PC-9 (cell line): ENCODE measurements at regions not wholly inside any gene's neighbourhood (a gene's known extent, or its start where the extent isn't known, plus 50 kb on each side); places are given as distances from the start of the nearest gene placed in this dataset.

Experiments
- BruUV-seq: library from RNA; stranded (reverse); fragments of 400-500 nt; replicated peaks from 2 replicates; lab custom pipeline; 2021; lab: Mats Ljungman, UMichigan
- CTCF ChIA-PET: fragments of 300-600 bp; sonication (Branson Sonifier 250); formaldehyde crosslinking; loops from one replicate; lab custom pipeline; 2022; ENCODE audit warnings: antibody characterized with exemption; lab: Charles Lee
- POLR2A ChIA-PET: fragments of 300-600 bp; sonication (Branson Sonifier 250); formaldehyde crosslinking; loops from one replicate; lab custom pipeline; 2022; ENCODE audit warnings: antibody characterized with exemption; ENCODE audit not compliant: unreplicated experiment; lab: Charles Lee
- DNase-seq, 2 experiments: peaks; one replicate each; pipeline versions ENCODE4 v3.0.0 to v3.0.0-alpha.2; 2015 to 2022; ENCODE audit warnings: mixed read lengths in 1 of 2
- H2AFZ ChIP-seq: fragments of 200-600 bp; sonication (generic); 2 replicates; pipeline ENCODE4 v1.8.1; 2017; ENCODE audit warnings: antibody characterized with exemption
- H3F3A ChIP-seq: fragments of 200-600 bp; sonication (generic); 2 replicates; pipeline ENCODE4 v1.8.1; 2017; ENCODE audit warnings: antibody characterized with exemption, mild to moderate bottlenecking, low read depth; ENCODE audit not compliant: insufficient read depth
- H3K27ac ChIP-seq: fragments of 200-600 bp; sonication (generic); 2 replicates; pipeline ENCODE4 v1.6.1; 2016; ENCODE audit warnings: mixed run types
- H3K27me3 ChIP-seq: fragments of 200-600 bp; sonication (generic); 2 replicates; pipeline ENCODE4 v1.6.1; 2016; ENCODE audit warnings: low read depth, mixed run types; ENCODE audit not compliant: insufficient read depth
- H3K36me3 ChIP-seq: fragments of 200-600 bp; sonication (generic); 2 replicates; pipeline ENCODE4 v1.6.1; 2016; ENCODE audit warnings: low read depth, mixed run types
- H3K4me1 ChIP-seq: fragments of 200-600 bp; sonication (generic); replicated peaks from 2 replicates; pipeline ENCODE4 v1.6.1; 2016; ENCODE audit warnings: mixed run types; ENCODE audit not compliant: insufficient read depth
- H3K4me2 ChIP-seq: fragments of 200-600 bp; sonication (generic); 2 replicates; pipeline ENCODE4 v1.6.1; 2017; ENCODE audit warnings: mixed run types
- H3K4me3 ChIP-seq: fragments of 200-600 bp; sonication (generic); 2 replicates; pipeline ENCODE4 v1.6.1; 2016; ENCODE audit warnings: mixed run types
- H3K79me2 ChIP-seq: fragments of 200-600 bp; sonication (generic); 2 replicates; pipeline ENCODE4 v1.6.1; 2017; ENCODE audit warnings: low read depth, mixed run types
- H3K9me2 ChIP-seq: fragments of 200-600 bp; sonication (generic); 2 replicates; pipeline ENCODE4 v1.8.1; 2017; ENCODE audit warnings: mild to moderate bottlenecking; ENCODE audit not compliant: insufficient read depth
- H3K9me3 ChIP-seq: fragments of 200-600 bp; sonication (generic); 2 replicates; pipeline ENCODE4 v1.8.1; 2016; ENCODE audit warnings: low read depth; ENCODE audit not compliant: insufficient read depth
- H4K20me1 ChIP-seq: fragments of 200-600 bp; sonication (generic); 2 replicates; pipeline ENCODE4 v1.8.1; 2017; ENCODE audit not compliant: insufficient read depth
- CTCF ChIP-seq: fragments of 200-600 bp; sonication (generic); conservative IDR thresholded peaks from 2 replicates; pipeline ENCODE4 v1.6.1; 2017; ENCODE audit warnings: mixed run types, antibody characterized with exemption, mild to moderate bottlenecking, moderate library complexity
- EZH2 ChIP-seq: fragments of 200-600 bp; sonication (generic); IDR thresholded peaks from 2 replicates; pipeline ENCODE4 v1.8.0; 2017; ENCODE audit warnings: antibody characterized with exemption, low read depth
- intact Hi-C: fragments of 100-400 bp; cut with micrococcal nuclease; formaldehyde crosslinking; loops from one replicate; pipeline ENCODE4 v1.10.0; 2022; ENCODE audit not compliant: unreplicated experiment

GRCh38 chr7:85950871-85951270, 692.8 kb upstream of the GRM3 start:
- intact Hi-C loops = no loop called here
- no peak for TF ChIP-seq CTCF
- TF ChIP-seq EZH2 = no peak
- Histone ChIP-seq H3K27me3 (no peaks in the 10 kb centered on the region), H3K4me3 (no peak overlapping the region), H3K4me1 (no peaks in the 10 kb centered on the region), H2AFZ (no peak overlapping the region), H3K4me2 (no peak overlapping the region), H3K9me2 (no peaks in the 10 kb centered on the region; the same call in 1 of the 2 replicates), H3K9me3 (no peaks in the 10 kb centered on the region), H3K36me3 (no peaks in the 10 kb centered on the region), H3K79me2 (no peaks in the 10 kb centered on the region), H3F3A (no peaks in the 10 kb centered on the region), H4K20me1 (no peaks in the 10 kb centered on the region), H3K27ac (no peak overlapping the region)
- no peak for DNase-seq
- BruUV-seq = no TSS peak
- POLR2A ChIA-PET = no interaction called here
- CTCF ChIA-PET = no interaction called here

GRCh38 chr7:85950418-85950817, 693.3 kb upstream of the GRM3 start:
- Histone ChIP-seq H3K27me3 (no peaks in the 10 kb centered on the region), H3K4me3 (no peak overlapping the region), H3F3A (no peaks in the 10 kb centered on the region), H2AFZ (no peak overlapping the region), H3K9me3 (no peaks in the 10 kb centered on the region), H3K9me2 (no peaks in the 10 kb centered on the region; the same call in 1 of the 2 replicates), H3K79me2 (no peaks in the 10 kb centered on the region), H3K4me1 (no peaks in the 10 kb centered on the region), H3K4me2 (no peak overlapping the region), H4K20me1 (no peaks in the 10 kb centered on the region), H3K27ac (no peak overlapping the region), H3K36me3 (no peaks in the 10 kb centered on the region)
- BruUV-seq = no TSS peak
- TF ChIP-seq EZH2 (no peak), CTCF (no peak)
- intact Hi-C loops = no loop called here
- ChIA-PET CTCF (no interaction called here), POLR2A (no interaction called here)
- DNase-seq = no peak

GRCh38 chr7:85947767-85948166, 695.9 kb upstream of the GRM3 start:
- intact Hi-C loops = no loop called here
- no peak for TF ChIP-seq EZH2
- no peak for TF ChIP-seq CTCF
- ChIA-PET POLR2A (no interaction called here), CTCF (no interaction called here)
- Histone ChIP-seq H3K4me2 (no peak overlapping the region), H3K79me2 (no peaks in the 10 kb centered on the region), H3K9me3 (no peaks in the 10 kb centered on the region), H3K4me3 (no peak overlapping the region), H2AFZ (no peak overlapping the region), H3K27ac (no peak overlapping the region), H3K9me2 (no peaks in the 10 kb centered on the region), H3K4me1 (no peaks in the 10 kb centered on the region), H3K27me3 (no peaks in the 10 kb centered on the region), H3K36me3 (no peaks in the 10 kb centered on the region), H3F3A (no peaks in the 10 kb centered on the region), H4K20me1 (no peaks in the 10 kb centered on the region)
- DNase-seq = no peak
- no TSS peak for BruUV-seq
